H1 (cell line): ENCODE measurements at regions not wholly inside any gene's neighbourhood (a gene's known extent, or its start where the extent isn't known, plus 50 kb on each side); places are given as distances from the start of the nearest gene placed in this dataset.

Experiments used
- CTCF ChIA-PET: fragments of 300-600 bp; sonication (Branson Sonifier 250); formaldehyde crosslinking; loops from one replicate; lab custom pipeline; 2021; ENCODE audit not compliant: partially characterized antibody; lab: Charles Lee
- POLR2A ChIA-PET: fragments of 300-600 bp; sonication (Branson Sonifier 250); formaldehyde crosslinking; loops from one replicate; lab custom pipeline; 2021; ENCODE audit warnings: inconsistent platforms; ENCODE audit not compliant: partially characterized antibody; lab: Charles Lee
- DNase-seq, 2 experiments: peaks; one replicate each; pipeline versions ENCODE4 v3.0.0 to v3.0.0-alpha.2; 2010 to 2022; ENCODE audit warnings: low spot score in 2 of 2, low read depth in 1 of 2, mixed read lengths in 1 of 2
- FAIRE-seq: peaks from 2 replicates; lab custom pipeline; 2011; peaks lifted over from hg19 to GRCh38; lab: Jason Lieb, UNC
- H2AFZ ChIP-seq: 2 replicates; pipeline ENCODE4 v1.8.1; 2012; ENCODE audit warnings: low read length, inconsistent platforms
- H2AK5ac ChIP-seq: 2 replicates; pipeline ENCODE4 v1.6.1; 2013; ENCODE audit warnings: low read depth, low read length
- H2BK120ac ChIP-seq: replicated peaks from 2 replicates; pipeline ENCODE3; 2013; ENCODE audit warnings: low read depth, low read length, inconsistent platforms
- H2BK12ac ChIP-seq: 2 replicates; pipeline ENCODE4 v1.6.1; 2013; ENCODE audit warnings: low read depth, low read length
- H2BK15ac ChIP-seq: 2 replicates; pipeline ENCODE4 v1.6.1; 2013; ENCODE audit warnings: low read length
- H2BK20ac ChIP-seq: 2 replicates; pipeline ENCODE4 v1.6.1; 2013; ENCODE audit warnings: low read length
- H2BK5ac ChIP-seq: 2 replicates; pipeline ENCODE4 v1.6.1; 2013; ENCODE audit warnings: low read depth, low read length
- H3K14ac ChIP-seq: 2 replicates; pipeline ENCODE4 v1.6.1; 2013; ENCODE audit warnings: inconsistent platforms; ENCODE audit not compliant: insufficient read length
- H3K18ac ChIP-seq: 2 replicates; pipeline ENCODE4 v1.6.1; 2013; ENCODE audit warnings: low read length; ENCODE audit errors: extremely low read depth
- H3K23ac ChIP-seq: 2 replicates; pipeline ENCODE4 v1.6.1; 2013; ENCODE audit warnings: inconsistent platforms; ENCODE audit not compliant: insufficient read length
- H3K23me2 ChIP-seq: 2 replicates; pipeline ENCODE4 v1.6.1; 2013; ENCODE audit warnings: low read depth, low read length
- H3K27ac ChIP-seq: 2 replicates; pipeline ENCODE4 v1.6.1; 2011; ENCODE audit warnings: low read depth, low read length, inconsistent platforms
- H3K27me3 ChIP-seq, 4 experiments: replicated peaks in 1 of 4; 1 replicate in 1 of 4; 2 replicates in 3 of 4; pipeline versions ENCODE4 v1.6.1 to v1.8.1; 2011 to 2013; ENCODE audit warnings: low read length in 3 of 4, mild to moderate bottlenecking in 3 of 4, inconsistent platforms in 2 of 4, mixed read lengths in 2 of 4, moderate library complexity in 1 of 4; ENCODE audit not compliant: control insufficient read depth in 3 of 4, insufficient read depth in 3 of 4; ENCODE audit errors: extremely low read depth in 1 of 4
- H3K36me3 ChIP-seq, 4 experiments: 2 replicates each; pipeline versions ENCODE4 v1.6.1 to v1.8.1; 2011 to 2013; ENCODE audit warnings: mild to moderate bottlenecking in 4 of 4, low read length in 3 of 4, moderate library complexity in 2 of 4, control low read depth in 1 of 4, inconsistent platforms in 1 of 4; ENCODE audit not compliant: insufficient read depth in 4 of 4, control insufficient read depth in 2 of 4
- H3K4ac ChIP-seq: replicated peaks from 2 replicates; pipeline ENCODE3; 2013; ENCODE audit warnings: low read length, low read depth, mixed read lengths, inconsistent platforms; ENCODE audit not compliant: insufficient read length
- H3K4me1 ChIP-seq, 4 experiments: replicated peaks in 1 of 4; 1 replicate in 1 of 4; 2 replicates in 3 of 4; pipeline versions ENCODE4 v1.6.1 to v1.8.1; 2011 to 2013; ENCODE audit warnings: low read length in 3 of 4, inconsistent platforms in 2 of 4, mixed read lengths in 1 of 4; ENCODE audit not compliant: insufficient read depth in 4 of 4, control insufficient read depth in 3 of 4
- H3K4me2 ChIP-seq, 2 experiments: 2 replicates each; pipeline versions ENCODE4 v1.6.1 to v1.8.1; 2011 to 2013; ENCODE audit warnings: low read depth in 2 of 2, low read length in 2 of 2, control low read depth in 1 of 2, inconsistent platforms in 1 of 2, mild to moderate bottlenecking in 1 of 2; ENCODE audit not compliant: insufficient read depth in 1 of 2
- H3K4me3 ChIP-seq, 4 experiments: fragments of 200-600, 300-600 bp in 1 of 4; sonication (generic), shearing (Covaris generic), sonication (Bioruptor Twin) in 1 of 4; 2 replicates each; pipeline versions ENCODE4 v1.5.1 to v1.8.1; 2011 to 2016; ENCODE audit warnings: low read length in 4 of 4, low read depth in 3 of 4, control low read depth in 2 of 4, inconsistent platforms in 2 of 4, mild to moderate bottlenecking in 2 of 4, mixed read lengths in 1 of 4, moderate library complexity in 1 of 4; ENCODE audit not compliant: insufficient read depth in 2 of 4; ENCODE audit errors: extremely low read depth in 1 of 4
- H3K56ac ChIP-seq: replicated peaks from 2 replicates; pipeline ENCODE3; 2013; ENCODE audit warnings: low read depth, mild to moderate bottlenecking, mixed read lengths, low read length, inconsistent platforms; ENCODE audit not compliant: insufficient read length
- H3K79me1 ChIP-seq: 2 replicates; pipeline ENCODE4 v1.6.1; 2013; ENCODE audit warnings: low read depth, low read length, control low read depth
- H3K79me2 ChIP-seq, 2 experiments: 2 replicates each; pipeline versions ENCODE4 v1.6.1 to v1.8.1; 2012 to 2013; ENCODE audit warnings: low read length in 2 of 2, mild to moderate bottlenecking in 2 of 2, inconsistent platforms in 1 of 2; ENCODE audit not compliant: insufficient read depth in 2 of 2, control insufficient read depth in 1 of 2
- H3K9ac ChIP-seq, 4 experiments: replicated peaks in 1 of 4; 1 replicate in 1 of 4; 2 replicates in 3 of 4; pipeline versions ENCODE4 v1.6.1 to v1.8.1; 2011 to 2013; ENCODE audit warnings: low read depth in 3 of 4, low read length in 3 of 4, control low read depth in 2 of 4, mild to moderate bottlenecking in 2 of 4, moderate library complexity in 2 of 4, inconsistent platforms in 1 of 4; ENCODE audit errors: extremely low read depth in 1 of 4
- H3K9me3 ChIP-seq, 2 experiments: 2 replicates each; pipeline versions ENCODE4 v1.6.1 to v1.8.1; 2012 to 2013; ENCODE audit warnings: mild to moderate bottlenecking in 2 of 2, moderate library complexity in 2 of 2, control low read depth in 1 of 2, inconsistent platforms in 1 of 2, low read depth in 1 of 2, low read length in 1 of 2, mixed read lengths in 1 of 2; ENCODE audit not compliant: insufficient read depth in 2 of 2
- H4K20me1 ChIP-seq, 2 experiments: replicated peaks in 1 of 2; 2 replicates each; pipeline versions ENCODE3 to v1.8.1; 2011 to 2013; ENCODE audit warnings: inconsistent platforms in 2 of 2, low read length in 2 of 2, mild to moderate bottlenecking in 1 of 2; ENCODE audit not compliant: insufficient read depth in 2 of 2, control insufficient read depth in 1 of 2
- H4K5ac ChIP-seq: 2 replicates; pipeline ENCODE4 v1.6.1; 2013; ENCODE audit warnings: low read length, low read depth, mixed read lengths, inconsistent platforms; ENCODE audit not compliant: insufficient read length
- H4K8ac ChIP-seq: 2 replicates; pipeline ENCODE4 v1.8.0; 2013; ENCODE audit warnings: mild to moderate bottlenecking, moderate library complexity, low read length, inconsistent platforms; ENCODE audit not compliant: insufficient read depth; ENCODE audit errors: extremely low read depth
- H4K91ac ChIP-seq: replicated peaks from 2 replicates; pipeline ENCODE3; 2013; ENCODE audit warnings: low read length, mixed read lengths, inconsistent platforms; ENCODE audit not compliant: insufficient read length
- BACH1 ChIP-seq: IDR thresholded peaks from 2 replicates; pipeline ENCODE4 v1.6.1; 2012; ENCODE audit warnings: low read length, improper control_type of control experiment
- CHD2 ChIP-seq: IDR thresholded peaks from 2 replicates; pipeline ENCODE4 v1.6.1; 2012; ENCODE audit warnings: low read length, improper control_type of control experiment
- E2F6 ChIP-seq: IDR thresholded peaks from 2 replicates; pipeline ENCODE4 v1.6.1; 2012; ENCODE audit warnings: inconsistent platforms
- JUND ChIP-seq: IDR thresholded peaks from 2 replicates; pipeline ENCODE4 v1.6.1; 2011; ENCODE audit warnings: mild to moderate bottlenecking, improper control_type of control experiment, low read length
- MAFK ChIP-seq: IDR thresholded peaks from 2 replicates; pipeline ENCODE4 v1.6.1; 2012; ENCODE audit warnings: low read depth, mild to moderate bottlenecking, improper control_type of control experiment, low read length
- TEAD4 ChIP-seq: IDR thresholded peaks from 2 replicates; pipeline ENCODE4 v1.6.1; 2012; ENCODE audit warnings: low read depth, low read length, inconsistent platforms, mixed read lengths
- WGBS, 2 experiments: shearing (Covaris generic) in 1 of 2; methylation state at CpG; one replicate each; pipeline versions ENCODE4 v1.1.6 to v1.1.7; 2013 to 2015; ENCODE audit warnings: low lambda C conversion rate in 2 of 2, mixed read lengths in 2 of 2, inconsistent platforms in 1 of 2, low coverage in 1 of 2, missing lambda C conversion rate in 1 of 2; ENCODE audit not compliant: insufficient replicate concordance in 2 of 2, insufficient coverage in 1 of 2, insufficient read length in 1 of 2; ENCODE audit errors: extremely low coverage in 1 of 2, missing lambda C conversion rate in 1 of 2; 5-methylcytosine and 5-hydroxymethylcytosine counted together

GRCh38 chr2:129796225-129796624, 183.2 kb upstream of the RAB6C start:
- 87% methylated on average over 6 of the region's 7 CpGs; no CpG with 5 or more reads in 1 of the 2 experiments for WGBS, 2 experiments
- Histone ChIP-seq H3K79me2 (no peaks in the 10 kb centered on the region), H3K79me1 (no peaks in the 10 kb centered on the region), H3K14ac (no peak overlapping the region), H2AFZ (no peak overlapping the region), H2BK12ac (0 out of 2 replicates have a peak overlapping the region, but pooled peaks have one; percentile 27), H2AK5ac (no peak overlapping the region), H2BK20ac (no peak overlapping the region), H3K9ac (no peak overlapping the region), H3K18ac (no peak overlapping the region; the same call in 1 of the 2 replicates), H4K91ac (no peak overlapping the region), H3K36me3 (no peaks in the 10 kb centered on the region), H3K4me1 (no peaks in the 10 kb centered on the region; a peak in 2 of 7 replicates), H3K23ac (no peak overlapping the region), H2BK120ac (no peak overlapping the region), H3K27me3 (no peaks in the 10 kb centered on the region), H3K56ac (no peak overlapping the region), H3K9me3 (no peaks in the 10 kb centered on the region), H3K4me2 (no peak overlapping the region), H4K5ac (no peak overlapping the region), H3K4ac (no peak overlapping the region), H3K27ac (no peak overlapping the region), H3K23me2 (no peaks in the 10 kb centered on the region), H2BK5ac (no peak overlapping the region), H3K4me3 (no peak overlapping the region), H4K20me1 (no peaks in the 10 kb centered on the region), H2BK15ac (no peak overlapping the region), H4K8ac (no peak overlapping the region)
- no peak for DNase-seq
- POLR2A ChIA-PET, result no interaction called here
- CTCF ChIA-PET, result interaction anchor here (0.5 to 1.1 kb wide), 2 partner anchors 32 to 134 kb away, joined by 3 read pairs; no protein-coding TSS in a partner anchor
- TF ChIP-seq JUND, result no peak
- no peak for TF ChIP-seq TEAD4
- no peak for TF ChIP-seq CHD2
- TF ChIP-seq MAFK, result no peak
- TF ChIP-seq BACH1, result no peak
- no peak for TF ChIP-seq E2F6
- no peak for FAIRE-seq
